HS-27A (cell line): ENCODE measurements at regions not wholly inside any gene's neighbourhood (a gene's known extent, or its start where the extent isn't known, plus 50 kb on each side); places are given as distances from the start of the nearest gene placed in this dataset.
"Not testable (repeated sequence)": the region's sequence is repeated elsewhere in the genome, so short reads cannot be mapped to it uniquely, and the experiment has no call there.

Experiments used
- DNase-seq: peaks from one replicate; pipeline ENCODE4 v3.0.0-alpha.2; 2012; ENCODE audit warnings: low read depth, missing footprints

DNA sequence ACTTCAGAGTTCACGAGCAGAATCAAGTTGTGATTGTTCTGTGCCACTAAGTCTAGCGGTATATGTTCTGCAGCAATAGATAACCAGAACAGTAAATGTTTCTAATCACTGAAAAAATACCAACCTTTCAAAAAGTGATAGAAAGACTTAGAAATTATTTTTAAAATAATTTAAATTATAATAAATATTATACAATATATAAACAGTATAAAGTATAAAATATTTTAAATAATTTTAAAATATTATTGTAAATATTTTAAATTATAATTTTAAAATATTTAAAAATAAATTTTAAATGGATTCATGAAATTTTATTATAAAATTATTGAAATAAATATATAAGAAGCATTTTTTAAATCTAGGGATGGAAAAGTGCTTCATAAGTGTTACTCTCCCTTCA is 126.3 kb upstream of the ID2 start:
- DNase-seq: no peak

DNA sequence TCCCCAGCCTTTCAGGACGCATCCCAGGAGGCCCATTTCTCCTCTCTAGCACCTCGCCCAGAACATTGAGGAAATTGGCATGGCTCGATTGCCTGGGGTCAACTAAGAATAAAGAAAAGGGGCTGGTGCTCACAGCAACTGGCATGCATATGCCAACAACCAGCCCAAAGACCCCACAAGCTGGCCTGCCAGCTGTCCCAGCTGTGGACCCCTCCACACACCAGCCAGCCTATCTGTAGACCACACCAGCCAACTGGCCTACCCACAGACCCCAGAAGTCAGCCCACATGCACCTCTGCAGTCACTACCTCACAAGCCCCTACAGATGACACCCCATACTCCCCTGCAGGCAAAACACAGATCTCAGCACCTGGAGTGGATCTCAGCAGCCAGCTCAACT is 123.8 kb upstream of the ID2 start:
- no peak for DNase-seq

DNA sequence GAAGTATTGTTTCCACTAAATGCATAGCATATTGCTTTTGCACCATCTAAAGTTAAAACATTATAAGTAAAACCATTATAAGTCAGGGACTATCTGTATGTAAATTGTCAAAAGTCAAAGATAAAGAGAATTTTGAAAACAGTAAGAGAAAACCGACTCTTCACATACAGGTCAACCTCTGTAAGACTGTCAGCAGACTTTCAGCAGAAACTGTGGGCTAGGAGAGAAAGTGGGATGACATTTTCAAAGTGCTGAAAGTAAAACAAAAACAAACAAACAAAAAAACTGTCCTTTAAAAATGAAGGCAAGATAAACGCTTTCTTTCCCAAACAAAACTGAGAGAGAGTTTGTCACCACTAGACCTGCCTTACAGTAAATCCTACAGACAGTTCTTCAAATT is 122.9 kb upstream of the ID2 start:
- no peak for DNase-seq

DNA sequence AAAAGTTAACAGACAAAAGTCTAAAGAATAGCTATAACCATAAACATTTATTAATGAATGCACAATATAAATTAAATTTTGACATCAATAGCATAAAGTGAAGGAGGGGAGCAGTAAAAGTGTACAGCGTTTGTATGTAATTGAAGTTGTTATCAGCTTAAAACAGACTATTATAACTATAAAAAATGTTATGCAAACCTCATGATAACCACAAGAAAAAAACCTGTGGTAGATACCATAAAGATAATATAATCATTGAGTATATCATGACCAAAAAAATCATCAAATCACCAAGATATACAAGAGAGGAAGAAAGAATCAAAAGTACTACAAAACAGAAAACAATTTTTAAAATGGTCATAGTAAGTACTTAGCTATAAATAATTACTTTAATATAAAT is 122.1 kb upstream of the ID2 start:
- no peak for DNase-seq

DNA sequence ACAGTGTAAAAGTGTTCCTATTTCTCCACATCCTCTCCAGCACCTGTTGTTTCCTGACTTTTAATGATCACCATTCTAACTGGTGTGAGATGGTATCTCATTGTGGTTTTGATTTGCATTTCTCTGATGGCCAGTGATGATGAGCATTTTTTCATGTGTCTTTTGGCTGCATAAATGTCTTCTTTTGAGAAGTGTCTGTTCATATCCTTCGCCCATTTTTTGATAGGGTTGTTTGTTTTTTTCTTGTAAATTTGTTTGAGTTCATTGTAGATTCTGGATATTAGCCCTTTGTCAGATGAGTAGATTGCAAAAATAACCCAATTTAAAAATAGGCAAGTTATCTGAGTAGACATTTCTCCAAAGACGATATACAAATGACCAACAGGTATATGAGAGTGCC is 120.2 kb upstream of the ID2 start:
- DNase-seq: not testable (repeated sequence)

DNA sequence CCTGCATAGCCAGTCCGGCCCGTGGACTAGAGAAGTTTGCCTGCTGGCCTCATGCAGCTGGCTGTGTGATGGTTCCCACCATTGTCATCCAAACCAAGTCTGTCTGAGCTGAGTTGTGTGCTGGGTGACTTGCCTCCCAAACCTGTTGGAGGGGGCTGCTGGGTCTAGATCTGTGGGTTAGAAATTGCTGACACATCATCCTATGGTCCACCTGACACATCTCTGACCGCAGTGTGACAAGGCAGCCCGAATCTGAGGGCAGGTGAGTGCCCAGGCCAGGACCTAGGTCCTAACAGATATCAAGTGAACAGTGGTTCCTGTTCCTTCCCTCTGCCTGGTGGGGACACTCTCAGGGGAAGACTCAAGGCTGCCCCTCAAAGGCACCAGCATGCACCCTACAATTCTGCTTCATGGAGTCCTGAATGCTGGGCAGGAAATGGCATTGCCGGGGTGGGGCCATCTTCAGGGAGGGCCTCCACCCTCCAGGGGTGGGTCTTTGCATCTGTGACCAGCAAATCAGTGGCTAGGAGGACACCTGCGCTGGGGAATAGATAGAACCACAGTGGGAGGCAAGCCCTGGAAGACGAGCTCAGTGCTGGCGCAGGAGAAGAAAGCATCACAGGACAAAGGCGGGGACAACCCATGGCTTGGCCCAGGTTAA is 117.9 kb upstream of the ID2 start:
- no peak for DNase-seq

DNA sequence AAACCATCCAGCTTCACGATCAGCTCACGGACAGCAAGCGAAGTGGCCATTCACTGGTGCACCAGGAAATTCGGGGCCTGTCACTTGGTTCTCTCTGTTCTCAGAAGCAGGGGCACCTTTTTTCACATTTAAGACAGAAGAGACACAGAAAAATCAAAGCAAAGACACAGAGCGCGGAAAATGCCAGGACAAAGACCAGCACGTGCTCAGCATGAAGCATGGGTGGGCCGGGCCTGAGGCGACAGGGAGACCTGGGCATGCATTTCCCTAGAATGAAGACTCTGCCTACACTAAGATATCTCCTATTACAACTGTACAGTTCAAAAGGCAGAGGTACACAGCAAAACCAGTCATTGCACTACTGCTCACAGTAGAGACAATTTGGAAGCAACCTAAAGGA is 117.4 kb upstream of the ID2 start:
- DNase-seq: no peak

DNA sequence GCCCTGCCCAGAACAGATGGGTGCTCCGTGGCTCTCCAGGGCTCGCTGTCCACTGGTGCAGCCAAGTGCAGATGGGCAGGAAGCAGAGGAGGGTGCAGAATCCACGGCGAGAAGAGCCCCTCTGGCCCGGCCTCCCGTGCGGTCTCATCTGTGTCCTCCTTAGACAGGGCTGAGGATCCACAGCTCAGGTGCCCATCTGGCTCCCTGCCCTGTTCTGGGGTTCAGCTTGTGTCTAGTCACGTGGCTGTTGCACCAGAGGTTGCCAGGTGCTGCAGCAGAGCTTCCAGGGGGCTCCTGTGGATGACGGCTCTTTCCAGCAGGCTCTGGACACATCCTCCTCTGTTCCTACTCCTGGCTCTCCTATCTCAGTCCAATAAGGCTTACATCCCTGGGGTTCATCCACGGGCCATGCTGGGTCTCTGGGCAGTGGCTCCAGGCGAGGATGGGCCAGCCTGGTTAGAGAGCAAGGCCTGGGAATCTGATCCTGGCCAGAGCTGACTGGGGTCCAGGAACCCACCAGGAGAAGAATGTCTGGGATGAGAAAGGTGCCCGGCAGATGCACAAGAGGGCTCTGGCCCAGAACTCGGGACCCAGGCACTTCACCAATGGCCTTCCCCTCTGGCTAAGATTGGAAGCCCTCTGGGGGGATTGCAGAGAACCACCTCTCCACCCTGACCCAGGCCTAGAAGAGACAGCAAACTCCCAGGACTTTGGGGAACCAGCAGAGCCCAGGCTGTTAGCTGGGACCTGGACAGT is 116.3 kb upstream of the ID2 start:
- no peak for DNase-seq

DNA sequence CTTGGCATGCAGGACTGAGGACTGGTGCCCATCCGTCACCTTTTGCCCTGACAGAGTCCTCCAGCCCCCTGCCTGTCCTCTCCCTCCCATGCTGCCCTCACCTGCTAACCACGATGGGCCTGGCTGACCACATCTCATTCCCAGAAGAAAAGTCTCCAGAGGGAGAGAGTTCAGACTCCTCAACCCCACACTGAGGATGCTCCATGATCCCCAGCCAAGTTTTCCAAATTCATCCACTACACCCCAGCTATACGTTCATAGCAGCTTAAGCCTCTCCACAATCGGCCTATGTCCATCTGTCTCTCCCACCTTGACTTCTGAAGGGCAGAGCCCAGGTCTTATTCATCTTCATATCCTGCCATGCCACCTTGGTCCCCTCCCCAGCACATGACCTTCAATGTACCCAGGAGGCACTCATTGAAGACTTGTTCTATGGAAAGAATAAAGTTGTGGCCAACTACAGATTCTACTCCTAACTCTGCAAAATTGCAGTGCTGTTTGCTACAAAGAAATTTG is 115.6 kb upstream of the ID2 start:
- DNase-seq: no peak

DNA sequence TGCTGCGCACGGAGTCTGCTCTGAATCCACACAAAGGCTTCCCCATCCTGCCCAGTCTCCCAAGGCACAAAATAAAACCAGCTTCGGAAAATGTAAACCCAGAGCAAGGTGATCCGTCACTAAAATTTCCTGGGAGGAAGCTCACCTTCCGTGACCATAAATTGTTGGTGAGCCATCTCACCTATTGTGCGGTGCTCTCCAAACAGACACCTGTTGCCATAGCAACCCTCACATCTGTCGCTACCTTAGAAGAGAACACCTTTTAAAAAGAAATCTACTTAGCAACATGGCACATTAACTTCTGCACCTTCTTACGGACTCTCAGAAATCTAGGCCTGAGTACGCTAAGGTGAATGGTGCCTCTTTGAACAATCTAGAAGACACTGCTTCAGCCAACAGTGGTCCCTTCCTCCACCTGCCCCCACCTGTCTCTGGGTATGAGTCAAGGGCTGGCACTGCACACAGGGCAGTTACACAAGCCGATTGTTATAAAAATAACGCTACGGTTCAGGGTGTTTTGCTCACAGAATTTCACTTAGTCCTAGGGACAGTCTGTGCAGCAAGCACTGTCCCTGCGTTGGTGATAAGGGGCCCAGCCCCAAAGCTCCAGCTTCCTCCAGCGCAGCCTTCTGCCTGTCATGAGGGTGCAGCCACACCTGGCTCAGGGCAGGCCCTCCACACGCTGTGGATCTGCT is 114.9 kb upstream of the ID2 start:
- DNase-seq: no peak

DNA sequence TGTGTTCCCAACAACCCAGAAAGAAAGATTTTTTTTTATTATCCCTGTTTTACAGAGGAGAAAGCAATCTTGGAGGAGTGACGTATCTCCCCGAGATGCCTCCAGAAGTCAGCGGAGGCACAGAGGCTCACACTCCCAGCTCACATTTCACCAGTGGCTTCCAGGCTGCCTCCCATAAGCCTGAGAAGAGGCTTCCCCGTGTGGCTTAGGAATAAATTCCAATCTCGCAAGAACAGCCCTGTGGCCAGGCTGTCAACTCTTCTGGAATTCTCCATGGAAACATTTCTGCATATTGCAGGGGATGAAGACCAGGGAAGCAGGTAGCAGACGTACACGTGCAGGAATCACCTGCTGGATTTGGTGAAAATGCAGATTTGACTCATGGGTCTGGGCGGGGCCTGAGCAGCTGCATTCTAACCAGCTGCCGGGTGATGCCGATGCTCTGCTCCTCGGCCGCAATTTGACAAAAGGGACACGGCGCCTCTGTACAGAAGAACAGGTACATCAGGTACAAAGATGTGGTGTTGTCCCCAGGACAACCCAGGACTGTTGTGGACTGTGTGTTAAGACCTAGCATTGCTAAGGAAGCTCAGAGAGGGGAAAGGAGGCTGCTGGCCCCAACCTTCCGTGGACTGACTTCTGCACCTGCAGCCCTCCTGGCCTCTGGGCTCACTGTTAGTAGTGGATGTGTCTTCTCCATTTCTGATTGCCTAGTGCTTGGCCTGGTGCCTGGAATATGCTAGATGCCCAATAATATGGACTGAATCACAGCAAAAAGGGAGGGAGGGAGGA is 114.2 kb upstream of the ID2 start:
- DNase-seq: no peak

DNA sequence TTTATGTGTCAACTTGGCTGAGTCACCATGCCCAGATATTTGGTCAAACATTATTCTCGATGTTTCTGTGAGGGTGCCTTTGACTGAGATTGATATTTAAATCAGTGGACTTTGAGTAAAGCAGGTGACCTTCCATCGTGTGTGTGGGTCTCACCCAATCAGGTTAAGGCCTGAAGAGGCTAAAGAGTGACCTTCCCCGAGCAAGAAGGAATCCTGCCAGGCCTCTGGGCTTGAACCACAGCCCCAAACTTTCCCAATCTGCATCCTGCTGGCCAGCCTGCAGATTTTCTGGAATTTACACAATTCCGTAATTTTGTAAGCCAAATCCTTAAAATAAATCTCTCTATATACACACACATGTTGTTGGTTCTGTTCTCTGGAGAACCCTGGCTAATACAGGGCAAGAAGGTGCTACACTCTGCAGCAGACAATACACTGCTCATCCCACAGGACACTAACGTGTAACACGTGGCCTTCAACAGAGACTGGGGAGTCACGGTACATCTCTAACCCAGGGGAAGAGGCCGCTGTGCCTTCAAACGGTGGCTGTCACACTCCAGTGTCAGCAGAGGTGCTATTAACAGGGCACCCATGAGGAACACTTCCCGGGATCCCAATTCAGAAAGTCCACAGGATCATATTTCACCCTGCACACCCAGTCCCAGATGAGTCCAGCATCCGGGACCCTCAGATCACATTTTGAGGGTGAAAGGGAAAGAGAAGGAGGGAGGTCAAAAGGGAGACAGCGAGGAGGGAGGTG is 113.1 kb upstream of the ID2 start:
- DNase-seq: no peak

DNA sequence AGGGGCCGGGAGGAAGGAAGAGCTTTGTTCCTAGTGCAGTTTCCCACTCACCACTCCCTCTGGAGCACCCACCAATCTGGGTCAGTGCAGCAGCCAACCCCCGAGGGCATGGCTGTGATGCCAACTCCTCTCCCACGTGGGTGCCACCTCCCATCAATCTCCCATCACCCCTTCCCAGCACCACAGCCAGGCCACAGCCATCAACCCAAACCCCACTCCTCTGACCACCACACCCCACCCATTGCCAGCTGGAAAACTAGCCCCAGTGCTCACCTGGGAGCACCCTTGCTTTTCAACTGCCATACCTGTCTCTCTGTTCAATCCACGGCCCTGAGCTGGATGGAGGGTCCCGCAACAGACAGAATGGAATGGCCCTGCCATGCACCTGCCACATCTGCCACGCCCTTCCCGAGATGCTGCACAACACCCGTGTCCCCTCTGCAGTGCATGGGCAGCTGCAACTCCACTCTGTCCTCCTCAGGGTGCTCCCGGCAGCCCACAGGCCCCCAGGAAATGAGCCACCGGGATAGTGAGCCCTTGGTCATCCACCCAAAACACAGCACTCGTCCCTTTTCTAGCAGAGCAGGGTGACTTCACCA is 112.4 kb upstream of the ID2 start:
- no peak for DNase-seq

DNA sequence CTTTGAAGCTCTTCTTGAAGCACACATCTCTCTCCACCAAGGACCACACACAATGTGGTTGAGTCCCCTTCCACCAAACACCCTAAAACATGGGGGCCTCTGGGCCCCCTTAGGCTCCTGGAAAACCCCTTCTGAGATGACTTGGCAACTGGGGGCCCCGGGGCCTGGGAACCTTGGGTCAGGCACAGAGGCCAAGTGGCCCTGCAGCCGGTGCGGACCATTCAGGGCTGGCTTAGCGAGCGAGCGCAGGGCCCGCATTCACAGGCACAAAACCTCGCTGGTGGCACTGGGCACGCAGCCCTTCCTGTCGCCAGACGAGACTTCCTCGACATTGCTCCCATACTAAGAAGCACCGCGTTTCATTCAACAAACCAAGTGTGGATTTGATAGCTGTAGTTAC is 111.2 kb upstream of the ID2 start:
- no peak for DNase-seq

DNA sequence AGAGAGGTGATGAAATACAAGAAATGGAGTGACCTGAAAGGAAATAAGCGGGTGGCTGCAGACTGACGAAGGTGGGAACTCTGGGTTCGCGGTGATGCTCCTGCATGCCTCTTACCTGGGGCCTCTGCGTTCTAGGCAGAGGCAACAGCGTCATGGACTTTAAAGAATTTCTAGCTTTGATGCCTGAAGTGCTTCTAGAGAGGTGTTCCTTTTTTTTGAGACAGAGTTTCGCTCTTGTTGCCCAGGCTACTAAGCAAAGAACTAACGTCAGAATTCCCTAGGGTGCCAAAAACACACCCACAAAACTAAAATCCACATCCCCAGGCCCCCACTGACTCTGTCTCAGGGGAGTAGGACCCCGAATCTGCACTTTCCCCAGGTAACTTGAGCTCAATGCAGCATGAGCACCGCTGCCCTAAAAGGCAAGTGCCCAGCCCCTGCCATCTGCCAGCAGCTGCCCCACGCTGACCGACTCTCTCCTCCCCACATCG is 110.5 kb upstream of the ID2 start:
- DNase-seq: no peak

DNA sequence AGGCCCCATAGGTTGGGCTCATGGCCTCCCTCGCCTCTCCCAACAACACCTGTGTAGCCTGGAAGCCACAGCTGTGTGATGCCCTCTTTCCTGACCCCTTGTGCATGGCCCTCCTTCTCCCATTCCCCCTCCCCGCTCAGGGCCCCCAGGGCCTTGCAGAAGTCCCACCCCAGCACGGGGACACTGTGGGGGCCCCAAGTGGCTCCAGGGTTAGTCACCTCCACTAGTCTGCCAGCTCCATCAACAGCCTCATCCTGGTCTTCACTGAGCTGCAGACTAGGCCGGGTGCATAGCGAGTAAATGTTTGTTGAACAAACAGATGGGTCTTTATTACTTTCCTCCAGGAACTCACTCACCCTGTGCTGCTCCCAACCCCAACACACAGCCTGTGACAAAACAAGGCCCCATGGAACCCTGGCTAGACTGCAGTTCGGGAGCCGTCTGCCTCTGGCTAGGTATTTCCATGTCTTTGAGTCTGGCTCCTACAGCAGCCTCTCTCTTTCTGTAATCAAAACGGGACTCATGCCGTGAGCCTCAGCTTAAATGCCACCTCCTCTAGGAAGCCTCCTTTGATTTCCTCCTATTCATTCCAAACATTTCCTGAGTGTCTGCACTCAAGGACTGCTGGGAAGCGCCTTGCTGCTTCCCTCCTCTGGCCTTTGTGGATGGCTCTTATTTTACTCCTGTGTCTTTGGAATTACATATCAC is 109.9 kb upstream of the ID2 start:
- no peak for DNase-seq

DNA sequence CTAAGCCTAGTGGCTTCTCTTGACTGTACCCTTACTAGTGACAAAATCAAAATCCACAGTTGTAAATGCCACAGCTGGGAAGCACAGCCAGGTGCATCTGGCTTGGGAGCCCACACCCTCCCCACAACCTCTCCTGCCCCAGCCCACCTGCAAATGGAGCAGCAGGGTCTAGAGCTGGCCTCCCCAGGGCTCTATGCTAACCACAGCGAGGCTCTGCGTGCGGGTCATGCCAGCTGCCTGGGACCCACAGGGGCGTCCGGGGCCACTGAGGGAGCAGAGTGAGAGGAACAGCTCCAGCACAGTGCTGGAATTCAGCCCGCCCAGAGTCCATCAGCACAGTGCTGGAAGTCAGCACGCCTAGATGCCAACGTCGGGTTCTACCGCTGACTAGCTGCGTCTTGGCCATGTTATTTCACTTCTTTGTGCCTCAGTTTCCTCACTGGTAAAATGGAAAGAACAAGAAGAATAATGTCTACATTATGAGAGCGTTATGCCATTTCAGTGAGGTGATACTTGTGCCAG is 109.1 kb upstream of the ID2 start:
- no peak for DNase-seq

DNA sequence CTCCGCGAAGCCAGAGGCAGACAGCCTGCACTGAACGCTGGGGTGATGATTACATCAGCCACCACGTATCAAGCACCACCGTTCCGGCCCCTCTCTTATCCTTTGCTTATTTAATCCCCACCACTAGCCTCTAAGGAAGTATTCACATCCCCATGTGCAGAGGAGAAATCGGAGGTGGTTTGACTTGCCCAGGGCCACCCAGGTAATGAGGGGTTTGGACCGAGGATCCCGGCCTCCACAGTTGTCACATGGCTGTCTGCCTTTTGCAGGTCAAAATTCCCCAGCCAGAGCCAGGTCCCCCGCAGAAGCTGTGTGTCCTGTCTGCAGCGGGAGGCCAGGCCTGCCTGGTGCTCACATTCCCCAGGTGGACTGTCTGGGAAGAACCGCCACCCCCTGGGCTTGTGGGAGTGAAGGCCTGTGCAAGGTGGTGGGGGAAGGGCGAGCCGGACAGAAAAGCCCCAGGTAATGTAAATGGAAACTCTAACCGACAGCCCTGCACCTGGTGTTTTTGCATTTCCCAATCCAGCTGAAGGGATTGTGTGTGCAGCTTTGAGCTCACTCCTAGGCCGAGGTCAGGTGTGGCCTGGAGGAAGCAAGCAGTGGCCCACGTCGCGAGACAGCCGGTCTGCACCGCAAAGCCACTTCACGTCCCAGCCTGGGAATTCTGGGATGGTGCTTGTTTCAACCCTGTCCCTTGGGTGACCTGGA is 108.5 kb upstream of the ID2 start:
- no peak for DNase-seq

DNA sequence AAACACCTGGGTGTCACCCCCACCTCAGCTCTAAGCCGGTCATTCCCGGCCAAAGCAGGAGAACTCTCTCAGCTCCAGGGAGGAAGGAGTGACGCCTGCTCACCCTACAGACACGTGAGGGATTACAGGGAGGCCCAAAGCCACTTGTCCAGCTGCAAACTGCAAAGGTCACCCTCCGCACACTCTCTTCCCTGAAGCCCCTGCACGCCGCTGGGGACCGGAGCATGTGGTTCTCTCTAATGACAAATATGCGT is 108.0 kb upstream of the ID2 start:
- DNase-seq: no peak
